Middle frontal gyrus (tissue), 1 donor: ENCODE measurements at regions not wholly inside any gene's neighbourhood (a gene's known extent, or its start where the extent isn't known, plus 50 kb on each side); places are given as distances from the start of the nearest gene placed in this dataset.

ENCODE experiments used
- DNase-seq: peaks from one replicate; pipeline ENCODE4 v3.0.0-alpha.2; 2015; ENCODE audit warnings: low spot score; ENCODE audit errors: extremely low spot score

DNA sequence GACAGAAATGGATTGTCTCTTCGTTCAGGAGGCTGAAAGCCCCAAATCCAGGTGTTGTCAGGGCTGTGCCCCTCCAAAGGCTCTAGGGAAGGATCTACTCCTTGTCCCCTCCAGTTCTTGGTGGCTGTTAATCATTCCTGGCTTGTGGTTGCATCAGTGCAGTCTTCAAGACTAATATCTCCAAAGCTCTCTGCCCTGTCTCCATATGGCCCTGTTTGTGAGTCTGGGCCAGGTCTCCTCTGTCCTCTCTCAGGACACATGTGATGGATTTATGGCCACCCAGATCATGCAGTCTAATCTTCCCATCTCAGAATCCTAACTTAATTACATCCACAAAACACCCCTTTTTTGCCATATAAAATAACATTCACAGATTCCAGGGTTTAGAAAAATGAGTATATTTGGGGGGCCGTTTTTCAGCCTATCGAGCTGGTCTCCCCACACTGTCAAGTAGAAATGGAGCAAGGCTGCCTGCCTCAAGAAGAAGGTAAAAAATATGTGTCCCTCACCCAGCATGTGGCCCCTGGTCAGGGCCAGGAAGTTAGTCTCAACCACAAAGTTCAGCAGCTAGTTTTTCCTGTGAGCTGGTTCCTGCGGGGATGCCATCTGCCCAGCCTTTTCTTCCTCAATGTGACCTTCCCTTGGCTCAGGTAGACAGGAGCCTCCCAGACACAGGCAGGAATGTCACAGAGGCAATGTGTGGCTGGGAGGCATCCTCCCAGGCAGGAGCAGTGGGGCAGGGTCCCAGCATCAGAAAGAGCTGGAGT, 509.4 kb downstream of the IRX1 start:
- DNase-seq: no peak

DNA sequence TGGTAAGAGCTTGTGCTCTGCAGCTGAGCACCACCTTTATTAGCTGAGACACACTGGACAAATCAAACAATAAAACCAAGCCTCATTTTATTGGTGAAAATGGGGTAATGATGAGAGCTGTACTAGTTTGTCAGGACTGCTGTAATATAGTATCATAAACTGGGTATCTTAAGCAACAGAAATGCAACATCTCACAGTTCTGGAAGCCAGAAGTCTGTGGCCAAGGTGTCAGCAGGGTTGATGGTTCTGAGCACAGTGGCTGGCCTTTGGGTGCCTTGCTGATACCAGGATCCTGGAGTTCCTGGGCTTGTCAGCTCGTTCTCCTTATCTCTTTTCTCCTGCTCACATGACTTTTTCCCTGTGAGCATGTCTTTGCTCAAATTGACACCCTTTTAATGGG, 513.1 kb downstream of the IRX1 start:
- DNase-seq: no peak

DNA sequence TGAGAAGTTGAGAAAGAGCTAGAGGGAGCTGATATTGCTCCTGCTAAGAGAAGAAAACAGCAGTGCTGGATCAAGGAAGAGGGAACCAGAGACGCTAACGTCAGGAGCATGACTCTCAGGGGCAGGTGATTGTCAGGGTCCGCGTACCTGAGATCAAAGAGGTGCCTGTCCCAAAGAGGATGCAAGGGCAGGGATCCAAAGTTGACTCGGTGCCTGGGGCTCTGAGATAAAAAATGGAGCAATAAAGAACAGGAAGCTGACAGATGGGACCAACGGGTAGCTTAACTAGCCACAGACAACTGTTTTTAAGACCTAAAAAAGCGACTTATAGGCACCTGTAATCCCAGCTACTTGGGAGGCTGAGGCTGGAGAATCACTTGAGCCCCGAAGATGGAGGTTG, 517.8 kb downstream of the IRX1 start:
- DNase-seq: no peak

DNA sequence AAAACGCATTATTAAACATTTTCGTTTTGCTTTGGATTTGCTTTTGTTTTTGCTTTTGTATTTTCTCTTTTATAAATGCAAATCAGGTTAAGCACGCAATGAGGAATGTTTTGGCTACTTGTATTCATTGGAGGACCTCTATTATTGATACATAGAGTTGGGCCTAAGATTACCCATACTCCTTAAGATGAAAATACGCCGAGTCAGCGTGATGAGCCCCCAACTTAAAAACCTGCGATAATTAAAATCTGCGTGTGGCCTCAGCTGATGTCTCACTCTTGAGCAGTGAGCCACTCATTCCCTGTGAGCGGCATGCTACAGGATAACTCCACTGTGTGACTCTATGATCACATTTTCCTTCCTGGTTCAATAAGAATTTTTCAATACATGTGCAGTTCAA, 518.3 kb downstream of the IRX1 start:
- DNase-seq: no peak

DNA sequence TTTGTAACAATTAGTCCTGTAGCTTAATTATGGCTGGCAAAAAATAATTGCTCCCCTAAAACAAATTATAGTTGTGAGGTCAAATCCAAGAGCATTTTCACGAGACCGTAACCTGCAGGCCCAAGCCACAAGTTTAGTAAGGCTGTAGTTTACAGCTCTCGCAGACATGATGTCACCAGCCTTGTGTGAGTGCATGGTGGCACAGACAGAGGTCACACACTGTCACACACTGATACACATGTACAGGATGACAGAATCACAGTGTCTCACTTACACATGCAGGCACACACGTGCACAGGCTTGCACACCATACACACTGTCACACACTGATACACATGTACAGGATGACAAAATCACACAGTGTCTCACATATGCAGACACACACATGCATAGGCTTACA, 518.8 kb downstream of the IRX1 start:
- DNase-seq: no peak

DNA sequence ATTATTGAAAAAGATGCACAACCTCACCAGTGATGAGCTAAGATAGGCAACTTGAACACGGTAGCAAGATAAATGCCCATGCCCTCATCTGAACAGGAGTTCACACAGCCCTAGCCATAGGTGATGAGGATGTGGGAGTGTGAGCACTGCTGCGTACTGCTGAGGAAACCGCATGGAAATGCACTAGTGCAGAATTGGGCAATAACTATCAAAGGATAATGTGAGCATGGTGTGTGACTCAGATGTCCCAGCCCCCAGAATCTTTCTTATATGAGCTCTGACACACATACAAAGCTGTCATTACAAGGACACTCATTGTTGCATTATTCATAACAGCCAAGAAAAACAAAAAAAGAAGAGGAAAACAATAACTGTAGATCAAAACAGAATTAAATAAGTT, 521.2 kb downstream of the IRX1 start:
- no peak for DNase-seq

DNA sequence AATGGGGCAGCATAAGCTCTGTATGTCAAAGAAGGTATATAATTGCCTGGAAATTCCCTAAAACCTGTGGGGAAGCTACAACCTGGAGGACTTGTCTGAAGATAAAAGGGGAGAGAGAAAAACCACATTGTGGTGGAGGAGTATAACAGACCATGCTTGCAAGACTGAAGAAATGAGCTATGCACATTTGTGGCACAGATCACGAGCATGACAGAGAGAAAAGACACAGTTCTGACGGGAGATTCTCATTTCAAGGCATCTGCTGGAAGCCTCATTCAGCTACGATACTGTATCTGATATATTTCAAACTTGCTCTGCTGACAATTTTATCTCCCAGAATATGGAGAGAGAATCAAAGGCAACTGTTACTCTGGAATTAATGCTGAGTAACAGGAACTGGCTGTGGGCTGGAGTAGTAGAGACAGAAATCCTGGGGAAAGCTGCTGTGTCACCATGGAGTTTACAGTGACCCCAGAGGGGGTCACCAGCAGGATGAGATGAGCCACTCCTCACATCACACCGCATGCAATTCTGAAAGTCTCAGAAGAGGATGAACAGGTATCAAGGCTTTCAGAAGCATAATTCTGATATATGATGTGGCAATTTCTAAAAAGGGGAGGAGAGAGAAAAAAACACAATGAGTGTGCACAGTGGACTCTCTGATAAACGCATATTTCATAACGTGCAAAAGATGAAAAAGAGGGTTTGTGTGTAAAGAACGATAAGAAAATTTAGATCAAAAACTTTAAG, 528.8 kb downstream of the IRX1 start:
- no peak for DNase-seq

DNA sequence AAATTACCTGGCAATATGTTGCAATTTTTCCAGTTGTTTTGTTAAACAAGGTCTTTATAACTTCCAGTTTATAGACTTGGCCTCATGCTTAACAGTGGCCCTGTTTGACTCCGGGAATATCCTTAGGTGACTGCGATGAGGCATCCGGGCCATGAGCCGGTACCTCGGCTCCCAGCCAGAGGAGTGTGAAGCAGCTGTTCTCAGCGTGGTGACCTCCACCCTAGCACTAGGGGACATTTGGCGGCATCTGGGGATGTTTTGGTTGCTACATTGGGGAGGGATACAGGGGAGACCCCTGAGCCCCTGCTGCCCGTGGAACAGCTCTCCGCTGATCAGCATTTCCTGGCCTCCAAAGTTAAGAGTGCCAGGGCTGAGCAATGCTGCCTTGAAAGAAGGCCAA, 533.4 kb downstream of the IRX1 start:
- DNase-seq: no peak

DNA sequence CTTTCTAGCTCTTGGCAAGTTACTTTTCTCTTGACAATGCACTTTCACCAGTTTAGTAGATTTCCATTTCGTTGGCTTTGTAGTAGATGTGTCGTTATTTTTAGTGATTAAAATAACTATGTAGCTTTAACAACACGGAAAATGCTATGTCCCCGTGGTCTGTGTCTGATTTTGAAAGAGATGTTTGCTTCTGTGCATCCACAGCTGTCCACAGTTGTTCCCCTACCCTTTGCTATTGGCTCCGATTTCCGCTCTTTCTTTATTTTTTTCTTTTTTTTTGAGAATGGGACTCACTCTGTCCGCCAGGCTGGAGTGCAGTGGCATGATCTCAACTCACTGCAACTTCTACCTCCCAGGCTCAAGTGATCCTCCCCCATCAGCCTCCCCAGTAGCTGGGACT, 533.9 kb downstream of the IRX1 start:
- no peak for DNase-seq

DNA sequence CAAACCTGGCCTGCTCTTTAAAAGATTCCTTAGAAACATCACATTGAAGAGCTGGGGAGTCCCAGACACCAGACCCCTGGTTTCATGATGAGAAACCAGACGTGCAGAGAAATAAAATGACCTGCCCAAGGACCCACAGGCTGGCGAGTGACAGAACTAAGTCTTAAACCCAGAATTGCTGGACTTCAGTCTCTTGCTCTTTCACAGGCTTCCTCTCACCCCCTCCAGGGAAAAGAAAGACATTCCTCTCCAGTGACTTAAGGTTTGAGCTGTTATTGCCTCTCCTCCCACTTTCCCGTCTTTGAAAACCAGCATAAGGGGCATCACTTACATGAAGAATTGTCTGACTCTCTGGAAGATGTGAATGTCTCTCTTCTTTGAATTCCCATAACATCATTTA, 535.2 kb downstream of the IRX1 start:
- no peak for DNase-seq

DNA sequence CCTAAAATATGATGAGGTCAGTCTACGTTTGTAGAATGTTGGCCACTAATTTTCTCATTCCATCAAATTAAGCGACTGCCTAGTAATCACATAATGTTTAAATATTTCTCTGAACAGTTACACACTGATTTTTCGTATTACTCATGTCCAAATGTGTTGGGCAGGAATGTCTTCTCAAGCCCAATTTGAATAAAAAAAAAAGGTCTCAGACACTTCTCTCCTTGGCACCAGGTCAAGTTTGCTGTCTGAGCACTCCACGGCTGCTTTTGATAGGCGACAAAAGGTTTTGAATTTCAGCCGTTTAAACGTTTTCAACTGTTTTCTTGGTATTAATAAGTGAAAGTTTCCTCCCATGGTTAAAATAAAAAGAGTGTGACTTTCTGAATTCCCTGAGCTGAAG, 542.1 kb downstream of the IRX1 start:
- no peak for DNase-seq

DNA sequence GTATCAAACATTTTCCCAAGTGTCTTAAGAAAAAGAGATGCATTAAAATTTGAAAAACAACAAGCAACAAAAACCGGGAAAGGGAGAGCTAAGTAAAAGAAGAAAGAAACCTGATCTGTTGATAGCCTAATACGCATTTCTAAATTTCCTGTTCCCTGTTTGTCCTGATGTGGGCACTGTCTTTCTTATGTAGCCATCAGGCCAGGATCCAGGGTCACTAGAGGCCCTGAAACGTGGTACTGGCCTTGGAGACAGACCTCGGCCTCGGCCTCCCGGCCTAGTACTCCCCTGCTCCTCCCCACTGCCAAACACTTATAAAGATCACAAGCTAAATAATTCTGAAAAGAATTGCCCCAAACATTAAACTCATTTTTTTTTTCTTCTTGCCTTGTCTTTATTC, 547.2 kb downstream of the IRX1 start:
- no peak for DNase-seq

DNA sequence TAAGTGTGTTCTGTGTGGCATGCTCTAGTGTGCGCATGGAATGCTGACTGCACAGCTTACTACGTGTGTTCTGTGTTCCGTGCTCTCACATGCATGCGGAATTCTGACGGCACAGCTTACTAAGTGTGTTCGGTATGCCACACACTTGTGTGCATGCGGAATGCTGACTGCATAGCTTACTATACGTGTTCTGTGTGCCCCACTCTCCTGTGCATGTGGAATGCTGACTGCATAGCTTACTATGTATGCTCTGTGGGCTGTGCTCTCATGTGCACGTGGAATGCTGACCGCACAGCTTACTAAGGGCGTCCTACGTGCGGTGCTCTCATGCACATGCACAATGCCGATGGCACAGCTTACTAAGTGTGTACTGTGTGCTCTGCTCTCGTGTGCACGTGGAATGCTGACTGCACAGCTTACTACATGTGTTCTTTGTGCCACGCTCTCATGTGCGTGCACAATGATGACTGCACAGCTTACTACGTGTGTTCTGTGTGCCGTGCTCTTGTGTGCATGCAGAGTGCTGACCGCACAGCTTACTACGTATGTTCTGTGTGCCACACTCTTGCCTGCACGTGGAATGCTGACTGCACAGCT, 548.9 kb downstream of the IRX1 start:
- no peak for DNase-seq

DNA sequence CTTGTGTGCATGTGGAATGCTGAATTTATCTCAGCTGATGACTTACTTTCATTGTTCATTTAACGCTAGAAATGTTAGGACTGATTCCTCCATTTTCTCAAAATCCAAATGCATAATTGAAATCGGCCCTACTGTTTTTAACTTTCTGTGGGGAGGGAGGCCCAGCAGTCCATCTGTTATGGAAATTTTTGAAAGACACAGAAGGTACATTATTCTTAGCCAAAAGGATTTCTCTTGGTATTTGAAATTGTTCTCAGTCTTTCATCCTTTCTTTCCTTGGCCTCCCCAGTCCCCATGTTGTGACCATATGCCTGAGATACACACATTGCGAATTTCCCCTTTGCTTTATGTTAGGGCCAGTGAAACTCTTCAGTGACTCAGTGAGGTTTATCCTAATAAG, 549.9 kb downstream of the IRX1 start:
- DNase-seq: peak; percentile 6

DNA sequence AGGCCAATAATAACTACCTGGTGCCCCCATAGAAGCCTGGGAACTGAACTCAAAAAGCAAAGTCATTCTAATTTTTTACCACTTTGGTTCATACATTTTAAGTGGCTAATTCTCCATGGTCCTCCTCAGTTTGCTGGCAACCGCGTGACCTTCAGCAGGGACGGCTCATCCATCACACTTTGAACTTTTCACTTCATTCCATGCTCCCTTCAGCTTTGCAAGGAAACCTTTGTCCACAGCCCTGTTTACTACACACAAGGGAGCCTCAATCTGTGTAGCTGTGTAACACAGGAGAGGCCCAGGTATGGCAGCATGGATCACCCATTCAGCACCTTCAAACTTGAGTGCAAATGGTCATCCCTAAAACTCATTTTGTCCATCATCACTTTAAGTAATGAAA, 552.4 kb downstream of the IRX1 start:
- no peak for DNase-seq

DNA sequence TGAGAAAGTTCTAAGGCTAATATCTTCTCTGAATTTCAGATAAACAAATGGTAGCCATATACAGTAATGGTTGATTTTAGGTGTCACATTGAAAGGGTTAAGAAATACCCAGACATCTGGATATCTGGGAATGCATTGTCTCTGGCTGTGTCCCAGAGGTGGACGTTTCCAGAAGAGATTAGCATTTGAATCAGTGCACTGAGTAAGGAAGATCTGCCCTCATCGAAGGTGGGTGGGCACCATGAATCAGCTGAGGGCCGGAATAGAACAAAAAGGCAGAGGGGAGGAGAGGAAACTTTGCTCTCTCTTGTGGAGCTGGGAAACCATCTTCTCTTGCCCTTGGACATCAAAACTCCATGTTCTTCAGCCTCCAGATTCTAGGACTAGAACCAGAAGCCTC, 554.4 kb downstream of the IRX1 start:
- no peak for DNase-seq

DNA sequence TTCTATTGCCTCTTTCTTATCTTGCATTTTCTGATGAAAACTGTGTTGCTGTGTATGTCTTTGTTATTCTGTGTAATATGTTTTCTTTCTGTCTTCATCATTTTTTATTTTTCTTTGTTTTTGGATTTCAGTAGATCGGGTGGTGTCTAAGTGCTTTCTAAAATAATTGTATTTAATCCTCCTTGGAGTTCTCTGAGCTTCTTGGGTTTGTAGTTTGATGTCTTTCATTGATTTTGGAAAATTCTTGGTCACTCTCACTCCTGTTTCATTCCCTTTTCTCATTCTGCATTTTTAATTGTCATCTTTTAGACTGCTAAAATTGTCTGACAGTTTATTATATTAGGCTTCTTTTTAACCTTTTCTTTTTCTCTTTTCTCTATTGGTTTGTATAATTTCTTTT, 560.5 kb downstream of the IRX1 start:
- DNase-seq: no peak

DNA sequence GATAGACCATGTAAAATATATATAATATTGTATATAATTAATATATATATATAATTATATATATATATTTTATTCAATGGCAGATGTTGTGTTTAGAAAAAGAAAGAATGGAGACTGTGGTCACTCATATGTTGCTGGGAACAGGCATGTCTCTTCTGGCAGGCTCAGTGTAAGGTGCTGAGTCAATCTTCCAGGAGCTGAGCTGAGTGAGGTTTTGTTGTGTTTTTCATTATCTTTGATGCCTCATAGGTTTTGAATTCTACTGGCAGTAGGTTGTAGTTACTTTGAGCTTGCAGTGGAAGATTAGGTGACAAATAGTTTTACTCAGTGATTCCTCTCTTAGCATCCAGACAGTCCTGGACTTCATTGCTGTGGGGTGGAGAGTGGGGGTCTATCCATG, 561.3 kb downstream of the IRX1 start:
- DNase-seq: no peak

DNA sequence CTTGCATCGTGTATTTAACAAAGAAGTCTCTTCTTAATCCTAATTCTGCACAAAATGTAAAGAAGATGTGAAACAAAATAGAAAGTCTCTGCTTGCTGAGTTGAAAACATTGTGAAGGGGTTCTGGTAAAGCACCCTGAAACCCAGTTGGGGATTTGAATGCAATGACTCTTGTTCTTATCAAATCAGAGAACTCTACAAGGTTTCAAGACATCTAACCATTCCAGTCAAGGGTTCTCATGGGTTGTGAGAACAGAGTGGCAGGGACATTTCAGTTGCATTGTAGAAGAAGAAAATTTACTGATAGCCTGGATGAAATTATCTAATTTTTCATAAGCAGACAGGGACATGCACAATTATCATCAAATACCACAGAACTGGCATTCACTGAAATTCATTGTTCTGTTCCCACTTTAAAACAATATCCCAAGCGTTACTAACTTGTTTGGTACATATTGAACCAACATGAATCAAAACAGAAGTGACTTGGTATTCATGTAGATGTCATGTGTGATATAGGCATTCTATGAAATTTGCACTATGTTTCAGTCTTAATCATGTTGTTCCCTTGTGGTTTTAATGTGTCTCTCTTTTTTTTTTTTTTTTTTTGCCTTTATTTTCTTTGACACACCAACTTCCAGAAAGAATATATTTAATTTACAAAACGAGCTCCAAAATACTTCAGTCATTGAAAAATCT, 563.3 kb downstream of the IRX1 start:
- no peak for DNase-seq

DNA sequence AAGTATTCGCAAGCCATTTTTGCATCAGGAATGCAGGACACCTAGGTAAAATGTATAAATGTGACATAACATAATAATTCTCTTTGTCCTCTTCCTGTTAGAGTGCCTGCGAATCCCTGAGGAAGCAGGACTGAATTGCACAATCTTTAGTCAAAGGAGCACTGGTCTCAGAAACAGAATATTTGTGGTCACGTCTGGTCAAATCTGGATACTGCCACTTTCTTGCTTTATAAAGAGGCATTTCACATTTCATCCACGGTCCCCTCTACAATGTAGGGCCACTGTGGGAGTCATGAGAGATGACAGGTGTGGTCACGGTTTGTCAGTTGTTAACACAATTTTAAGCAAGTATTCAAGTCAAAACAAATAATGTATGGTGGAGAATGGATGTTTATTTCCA, 564.0 kb downstream of the IRX1 start:
- no peak for DNase-seq

DNA sequence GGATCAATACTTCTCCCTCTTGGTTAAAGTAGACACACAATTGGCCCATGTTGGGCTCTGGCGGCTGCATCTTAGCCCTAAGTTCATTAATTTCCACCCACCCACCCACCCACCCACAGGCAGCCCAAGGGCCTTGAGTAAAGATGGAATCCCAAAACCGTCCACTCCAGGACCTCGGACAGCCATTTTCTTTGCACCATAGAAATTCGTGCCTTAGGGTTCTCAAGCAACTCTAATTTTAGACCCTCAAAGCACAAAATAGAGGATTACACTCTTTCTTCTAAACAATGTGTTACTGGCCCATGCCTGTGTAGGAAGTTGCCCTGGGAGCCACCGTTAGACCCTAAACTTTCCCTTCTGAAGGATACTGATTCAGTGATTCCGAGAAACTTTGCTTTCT, 568.5 kb downstream of the IRX1 start:
- no peak for DNase-seq

DNA sequence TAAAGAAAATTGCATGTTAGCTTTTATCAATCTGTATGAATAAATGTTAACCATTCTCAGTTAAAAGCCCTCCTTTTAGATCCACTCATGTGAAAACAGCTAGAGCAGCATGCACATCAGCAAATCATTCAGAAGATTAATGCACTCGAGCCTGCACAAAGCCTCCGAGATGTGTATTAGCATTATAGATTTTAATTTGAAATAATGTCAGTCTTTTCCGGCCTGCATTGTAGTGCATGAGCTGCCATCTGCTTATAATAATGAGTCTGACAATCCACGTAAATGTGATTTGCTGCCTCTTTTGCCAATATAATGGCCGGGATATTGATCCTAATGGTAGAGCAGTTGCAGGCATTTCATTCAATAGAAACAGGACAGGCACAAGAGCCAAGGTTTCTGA, 585.1 kb downstream of the IRX1 start:
- DNase-seq: no peak
